ENCODE measurements at regions not wholly inside any gene's neighbourhood (a gene's known extent, or its start where the extent isn't known, plus 50 kb on each side); places are given as distances from the start of the nearest gene placed in this dataset.

DNA sequence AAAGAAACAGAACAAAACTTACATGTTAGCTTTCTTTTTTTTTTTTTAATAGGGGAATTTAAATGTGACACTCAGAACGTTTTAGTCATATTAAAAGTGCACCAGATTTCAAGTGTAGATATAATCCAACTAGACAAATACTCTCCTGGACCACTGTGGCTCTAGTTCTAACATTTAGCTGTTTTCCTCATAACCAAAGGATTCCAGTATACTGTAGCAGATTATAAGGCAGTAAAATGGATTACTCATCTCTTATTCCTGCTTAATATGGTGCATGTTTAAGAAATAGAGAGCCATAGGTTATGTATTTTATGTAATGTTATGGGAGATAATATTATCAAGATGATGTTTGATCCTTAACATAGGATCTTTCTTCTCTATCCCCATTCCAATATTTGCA, 1339.5 kb upstream of the AGA start:
- DNase-seq (ENCODE audit: low read depth): no peak
- no peak overlapping the region for H3K4me3 ChIP-seq (ENCODE audit: control insufficient read depth, low read depth, low read length)
- TF ChIP-seq, protein P1, sequence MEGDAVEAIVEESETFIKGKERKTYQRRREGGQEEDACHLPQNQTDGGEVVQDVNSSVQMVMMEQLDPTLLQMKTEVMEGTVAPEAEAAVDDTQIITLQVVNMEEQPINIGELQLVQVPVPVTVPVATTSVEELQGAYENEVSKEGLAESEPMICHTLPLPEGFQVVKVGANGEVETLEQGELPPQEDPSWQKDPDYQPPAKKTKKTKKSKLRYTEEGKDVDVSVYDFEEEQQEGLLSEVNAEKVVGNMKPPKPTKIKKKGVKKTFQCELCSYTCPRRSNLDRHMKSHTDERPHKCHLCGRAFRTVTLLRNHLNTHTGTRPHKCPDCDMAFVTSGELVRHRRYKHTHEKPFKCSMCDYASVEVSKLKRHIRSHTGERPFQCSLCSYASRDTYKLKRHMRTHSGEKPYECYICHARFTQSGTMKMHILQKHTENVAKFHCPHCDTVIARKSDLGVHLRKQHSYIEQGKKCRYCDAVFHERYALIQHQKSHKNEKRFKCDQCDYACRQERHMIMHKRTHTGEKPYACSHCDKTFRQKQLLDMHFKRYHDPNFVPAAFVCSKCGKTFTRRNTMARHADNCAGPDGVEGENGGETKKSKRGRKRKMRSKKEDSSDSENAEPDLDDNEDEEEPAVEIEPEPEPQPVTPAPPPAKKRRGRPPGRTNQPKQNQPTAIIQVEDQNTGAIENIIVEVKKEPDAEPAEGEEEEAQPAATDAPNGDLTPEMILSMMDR (IDR thresholded peaks at IDR 0.05; ENCODE audit: control insufficient read depth, insufficient read depth, low read depth, low read length, missing control alignments): no peak

DNA sequence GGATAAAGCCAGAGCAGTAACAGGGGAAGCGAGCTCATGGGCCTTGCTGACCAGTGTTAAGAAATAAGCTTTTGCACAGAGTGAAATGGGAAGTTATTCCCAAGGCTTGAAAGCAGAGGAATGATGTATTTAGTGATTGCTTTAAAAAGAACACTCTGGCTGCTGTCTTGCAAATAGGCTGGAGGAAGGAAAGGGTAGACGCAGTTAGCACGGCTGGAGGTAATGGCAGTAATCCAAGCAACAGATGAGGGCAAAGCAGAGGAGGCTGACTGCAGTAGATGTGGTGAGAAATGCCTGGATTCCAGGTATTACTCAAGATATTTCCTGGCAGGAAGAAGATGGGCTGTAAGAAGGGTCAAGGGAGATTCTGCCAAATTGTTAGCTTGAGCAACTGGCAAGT, 1342.3 kb upstream of the AGA start:
- no peak overlapping the region for H3K4me3 ChIP-seq (ENCODE audit: control insufficient read depth, low read depth, low read length)
- TF ChIP-seq, protein P1 (IDR thresholded peaks at IDR 0.05; ENCODE audit: control insufficient read depth, insufficient read depth, low read depth, low read length, missing control alignments): no peak
- no peak for DNase-seq (ENCODE audit: low read depth)

DNA sequence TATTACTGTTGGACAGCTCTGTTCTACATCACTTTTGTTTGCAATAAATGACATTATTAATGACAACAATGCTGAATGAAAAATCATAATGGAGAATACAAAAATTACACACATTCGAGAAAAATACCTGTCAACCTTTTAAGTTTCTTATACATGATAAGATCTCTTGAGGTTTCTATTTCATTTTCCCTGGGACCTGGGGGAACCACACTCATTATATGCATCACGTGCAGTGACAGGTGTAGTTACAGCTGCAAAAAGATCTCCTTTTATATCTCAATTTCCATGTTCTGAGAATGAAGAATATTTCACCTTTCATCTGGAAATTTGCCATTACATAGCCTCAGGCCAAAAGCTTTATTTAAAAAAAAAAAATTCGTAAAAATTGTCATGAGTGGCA, 1347.0 kb upstream of the AGA start:
- DNase-seq (ENCODE audit: low read depth): no peak
- no peak overlapping the region for H3K4me3 ChIP-seq (ENCODE audit: control insufficient read depth, low read depth, low read length)
- TF ChIP-seq, protein P1 (IDR thresholded peaks at IDR 0.05; ENCODE audit: control insufficient read depth, insufficient read depth, low read depth, low read length, missing control alignments): no peak

DNA sequence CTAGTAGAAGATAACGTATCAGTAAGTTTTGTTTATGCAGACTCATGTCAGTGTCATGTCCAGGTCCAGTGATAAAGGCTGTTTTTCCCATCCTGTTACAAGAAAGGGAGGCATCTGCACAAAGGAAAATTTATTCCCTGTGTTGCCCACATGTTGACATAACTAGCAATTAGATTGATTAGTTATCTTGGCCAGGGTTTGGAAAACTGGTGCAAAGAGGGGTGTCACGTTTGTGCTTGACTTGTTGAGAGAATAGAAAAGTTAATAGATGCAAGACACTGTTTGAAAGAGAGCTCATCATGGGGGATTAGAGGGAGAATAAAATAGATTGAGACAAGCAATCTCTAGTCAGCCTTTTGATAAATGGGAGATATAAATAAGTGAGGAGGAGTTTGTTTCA, 1357.0 kb upstream of the AGA start:
- TF ChIP-seq, protein P1 (IDR thresholded peaks at IDR 0.05; ENCODE audit: control insufficient read depth, insufficient read depth, low read depth, low read length, missing control alignments): no peak
- DNase-seq (ENCODE audit: low read depth): no peak
- no peak overlapping the region for H3K4me3 ChIP-seq (ENCODE audit: control insufficient read depth, low read depth, low read length)

DNA sequence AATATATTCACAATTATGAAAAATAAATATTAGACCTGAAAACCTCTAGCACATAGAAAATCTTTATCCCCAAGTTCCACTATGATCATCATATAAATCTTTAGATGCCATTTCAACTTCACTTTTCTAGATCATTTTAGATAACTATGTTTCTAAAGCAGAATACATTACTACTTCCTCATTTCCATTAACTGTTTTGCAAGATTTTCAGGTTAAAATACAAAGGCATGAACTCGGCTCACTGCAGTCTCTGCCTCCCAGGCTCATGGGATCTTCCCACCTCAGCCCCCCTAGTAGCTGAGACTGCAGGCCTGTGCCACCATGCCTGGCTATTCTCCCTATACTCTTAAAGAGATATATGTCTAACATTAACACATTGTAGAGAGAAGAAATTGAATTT, 1365.9 kb upstream of the AGA start:
- H3K4me3 ChIP-seq (ENCODE audit: control insufficient read depth, low read depth, low read length): no peak overlapping the region
- DNase-seq (ENCODE audit: low read depth): no peak
- TF ChIP-seq, protein P1 (IDR thresholded peaks at IDR 0.05; ENCODE audit: control insufficient read depth, insufficient read depth, low read depth, low read length, missing control alignments): no peak

DNA sequence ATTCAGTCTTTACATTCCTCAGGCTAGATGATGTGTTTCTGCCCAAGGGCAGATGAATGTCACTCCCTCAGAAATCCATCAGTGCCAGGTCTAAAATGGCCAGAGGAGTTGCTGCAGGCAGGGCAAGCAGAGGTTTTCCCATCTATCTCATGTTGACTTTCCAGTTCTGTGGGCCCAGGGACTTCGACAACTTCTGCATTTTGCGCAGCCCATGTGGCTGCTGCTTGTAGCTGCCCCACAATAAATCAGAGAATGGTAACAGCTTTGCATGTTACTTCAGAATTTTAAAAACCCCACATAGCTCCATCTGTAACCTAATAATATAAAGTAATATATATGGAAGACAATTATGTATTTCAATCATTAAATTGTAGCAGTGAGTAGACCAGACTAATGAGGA, 1367.7 kb upstream of the AGA start:
- TF ChIP-seq, protein P1 (IDR thresholded peaks at IDR 0.05; ENCODE audit: control insufficient read depth, insufficient read depth, low read depth, low read length, missing control alignments): no peak
- no peak overlapping the region for H3K4me3 ChIP-seq (ENCODE audit: control insufficient read depth, low read depth, low read length)
- no peak for DNase-seq (ENCODE audit: low read depth)

DNA sequence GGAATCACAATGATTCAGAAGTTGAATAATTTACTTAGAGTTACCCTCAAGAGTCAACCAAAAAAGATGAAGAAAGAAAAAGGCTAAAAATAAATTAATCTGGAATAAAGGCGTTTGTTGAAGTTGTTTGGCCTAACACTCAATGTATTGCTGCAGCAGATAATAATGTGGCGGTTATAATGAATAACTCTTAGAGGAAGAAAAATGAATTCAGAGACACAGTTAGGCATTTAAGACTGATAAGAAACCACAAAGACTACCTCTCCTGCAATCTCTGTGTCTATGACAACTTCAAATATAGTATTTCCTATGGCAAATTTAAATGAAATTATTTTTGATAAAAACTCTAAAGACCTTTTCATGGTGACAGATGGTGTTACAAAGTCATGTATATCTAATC, 1369.1 kb upstream of the AGA start:
- TF ChIP-seq, protein P1 (IDR thresholded peaks at IDR 0.05; ENCODE audit: control insufficient read depth, insufficient read depth, low read depth, low read length, missing control alignments): no peak

More for the DNA sequence above, 1369.1 kb upstream of the AGA start:
- no peak for DNase-seq (ENCODE audit: low read depth)
- H3K4me3 ChIP-seq (ENCODE audit: control insufficient read depth, low read depth, low read length): no peak overlapping the region

Measured in AG09309 (cell line).